ENCODE measurements at regions not wholly inside any gene's neighbourhood (a gene's known extent, or its start where the extent isn't known, plus 50 kb on each side); places are given as distances from the start of the nearest gene placed in this dataset.

DNA sequence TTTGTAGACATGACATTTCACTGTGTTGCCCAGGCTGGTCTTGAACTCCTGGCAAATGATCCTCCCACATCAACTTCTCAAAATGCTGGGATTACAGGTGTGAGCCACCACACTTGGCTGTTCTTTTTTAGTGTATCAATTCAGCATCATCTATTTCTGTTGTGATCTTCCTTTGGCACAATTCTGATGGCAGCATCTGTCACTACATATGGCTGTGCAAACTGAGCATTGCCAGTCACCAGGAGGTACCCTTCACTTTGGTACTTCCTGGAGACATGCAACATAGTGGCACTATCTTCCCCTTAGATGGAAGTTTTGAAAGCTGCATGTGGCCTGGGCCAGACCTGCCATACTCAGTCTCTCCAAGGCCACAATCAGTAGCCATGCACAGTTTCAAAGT lies 467.1 kb upstream of the TMPO start:
- TF ChIP-seq POLR2A (IDR thresholded peaks at IDR 0.05), result no peak
- TF ChIP-seq, protein P1, sequence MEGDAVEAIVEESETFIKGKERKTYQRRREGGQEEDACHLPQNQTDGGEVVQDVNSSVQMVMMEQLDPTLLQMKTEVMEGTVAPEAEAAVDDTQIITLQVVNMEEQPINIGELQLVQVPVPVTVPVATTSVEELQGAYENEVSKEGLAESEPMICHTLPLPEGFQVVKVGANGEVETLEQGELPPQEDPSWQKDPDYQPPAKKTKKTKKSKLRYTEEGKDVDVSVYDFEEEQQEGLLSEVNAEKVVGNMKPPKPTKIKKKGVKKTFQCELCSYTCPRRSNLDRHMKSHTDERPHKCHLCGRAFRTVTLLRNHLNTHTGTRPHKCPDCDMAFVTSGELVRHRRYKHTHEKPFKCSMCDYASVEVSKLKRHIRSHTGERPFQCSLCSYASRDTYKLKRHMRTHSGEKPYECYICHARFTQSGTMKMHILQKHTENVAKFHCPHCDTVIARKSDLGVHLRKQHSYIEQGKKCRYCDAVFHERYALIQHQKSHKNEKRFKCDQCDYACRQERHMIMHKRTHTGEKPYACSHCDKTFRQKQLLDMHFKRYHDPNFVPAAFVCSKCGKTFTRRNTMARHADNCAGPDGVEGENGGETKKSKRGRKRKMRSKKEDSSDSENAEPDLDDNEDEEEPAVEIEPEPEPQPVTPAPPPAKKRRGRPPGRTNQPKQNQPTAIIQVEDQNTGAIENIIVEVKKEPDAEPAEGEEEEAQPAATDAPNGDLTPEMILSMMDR (IDR thresholded peaks at IDR 0.05), result no peak
- H3K27ac ChIP-seq, result no peak overlapping the region
- no peak overlapping the region for H3K4me3 ChIP-seq
- no peaks in the 10 kb centered on the region for H3K36me3 ChIP-seq (replicated peaks in 1 of 2)
- H3K9me3 ChIP-seq (replicated peaks in 1 of 3), result no peaks in the 10 kb centered on the region
- no peak for DNase-seq
- H3K27me3 ChIP-seq, result no peaks in the 10 kb centered on the region
- intact Hi-C loops (cut with DNase I), result no loop called here
- H3K4me1 ChIP-seq (replicated peaks in 1 of 2), result no peaks in the 10 kb centered on the region

DNA sequence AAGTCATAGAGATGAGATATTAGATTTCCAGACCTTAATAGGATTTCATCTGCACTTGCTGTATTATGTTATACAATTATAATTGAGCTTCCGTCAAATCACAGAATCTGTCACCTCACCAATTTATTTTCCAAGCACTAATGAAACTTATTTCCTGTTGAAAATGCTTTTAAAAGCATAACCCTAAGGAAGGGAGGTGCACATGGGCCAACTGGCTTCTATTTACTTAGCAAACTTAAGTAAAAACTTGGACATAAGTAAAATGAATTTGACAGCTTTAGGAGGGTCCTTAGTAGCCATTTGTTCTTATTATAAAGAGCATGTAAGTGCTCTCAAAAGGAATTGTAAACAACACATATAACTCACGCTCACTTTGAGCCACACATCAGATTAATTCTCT lies 462.2 kb upstream of the TMPO start:
- TF ChIP-seq POLR2A (IDR thresholded peaks at IDR 0.05), result no peak
- TF ChIP-seq, protein P1 (IDR thresholded peaks at IDR 0.05), result no peak
- DNase-seq, result no peak
- 68 to 86% (median 79%) methylated on average over 2 of the region's 2 CpGs for WGBS, 4 donors
- no peak overlapping the region for H3K4me3 ChIP-seq
- intact Hi-C loops (cut with DNase I), result no loop called here
- H3K27ac ChIP-seq, result no peak overlapping the region
- no peaks in the 10 kb centered on the region for H3K9me3 ChIP-seq (replicated peaks in 1 of 3)
- no peaks in the 10 kb centered on the region for H3K27me3 ChIP-seq
- H3K4me1 ChIP-seq (replicated peaks in 1 of 2), result no peaks in the 10 kb centered on the region
- H3K36me3 ChIP-seq (replicated peaks in 1 of 2), result no peaks in the 10 kb centered on the region

DNA sequence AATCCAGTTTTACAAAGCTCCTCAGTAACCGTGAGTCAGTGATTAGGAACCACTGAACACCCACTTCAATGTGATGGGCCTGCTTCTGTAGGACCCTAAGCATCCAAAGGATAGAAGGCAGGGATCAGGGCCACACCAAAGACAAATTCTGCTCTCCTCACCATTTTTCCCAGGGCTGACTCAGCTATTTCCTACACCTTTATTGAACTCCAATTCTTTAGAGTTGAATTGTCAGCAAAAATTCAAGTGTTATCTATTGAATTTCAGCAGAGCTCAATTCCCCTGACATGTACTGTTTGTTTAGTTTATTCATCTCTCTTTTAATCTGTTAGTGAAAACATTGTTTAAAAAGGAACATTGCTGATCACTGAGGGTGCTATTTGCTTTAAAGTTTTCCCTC lies 457.7 kb upstream of the TMPO start:
- H3K27me3 ChIP-seq, result no peaks in the 10 kb centered on the region
- no peak overlapping the region for H3K4me3 ChIP-seq
- H3K9me3 ChIP-seq (replicated peaks in 1 of 3), result no peaks in the 10 kb centered on the region
- TF ChIP-seq, protein P1 (IDR thresholded peaks at IDR 0.05), result no peak
- no peak for TF ChIP-seq POLR2A (IDR thresholded peaks at IDR 0.05)
- 93 to 100% (median 95%) methylated on average over 1 of the region's 1 CpG for WGBS, 4 donors
- intact Hi-C loops (cut with DNase I), result no loop called here
- no peaks in the 10 kb centered on the region for H3K36me3 ChIP-seq (replicated peaks in 1 of 2)
- no peak overlapping the region for H3K27ac ChIP-seq
- DNase-seq, result no peak
- H3K4me1 ChIP-seq (replicated peaks in 1 of 2), result no peaks in the 10 kb centered on the region

DNA sequence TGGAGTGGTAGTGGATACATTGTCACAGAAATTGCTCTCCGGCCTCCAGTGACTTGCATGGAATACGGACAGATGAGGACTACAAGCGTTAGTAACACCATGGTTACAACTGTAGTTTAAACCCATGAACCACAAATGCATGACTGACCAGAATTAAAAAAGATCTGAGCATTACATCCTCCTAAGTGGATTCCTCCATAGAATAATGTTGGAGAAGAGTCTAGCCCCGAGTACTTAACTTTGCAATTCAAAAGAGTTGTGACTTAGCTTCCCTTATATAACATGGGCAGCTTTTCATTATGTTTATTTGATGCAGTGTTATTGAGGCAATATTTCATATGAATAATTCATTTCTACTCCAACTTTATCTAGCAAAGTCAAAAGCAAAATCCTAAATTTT lies 457.2 kb upstream of the TMPO start:
- Histone ChIP-seq H3K9me3 (replicated peaks in 1 of 3) (no peaks in the 10 kb centered on the region), H3K27ac (no peak overlapping the region), H3K36me3 (replicated peaks in 1 of 2) (no peaks in the 10 kb centered on the region), H3K4me3 (no peak overlapping the region), H3K27me3 (no peaks in the 10 kb centered on the region), H3K4me1 (replicated peaks in 1 of 2) (no peaks in the 10 kb centered on the region)
- DNase-seq, result no peak
- intact Hi-C loops (cut with DNase I), result no loop called here
- TF ChIP-seq, protein P1 (IDR thresholded peaks at IDR 0.05), result no peak
- TF ChIP-seq POLR2A (IDR thresholded peaks at IDR 0.05), result no peak
- WGBS, 4 donors, result 88 to 93% (median 92%) methylated on average over 4 of the region's 4 CpGs

Data from adrenal gland (tissue), 9 donors.